HCEC 1CT (cell line): ENCODE measurements at regions not wholly inside any gene's neighbourhood (a gene's known extent, or its start where the extent isn't known, plus 50 kb on each side); places are given as distances from the start of the nearest gene placed in this dataset.
A peak's percentile ranks its signal among the peaks of the same experiment; 100 is the strongest.
"Not testable (repeated sequence)": the region's sequence is repeated elsewhere in the genome, so short reads cannot be mapped to it uniquely, and the experiment has no call there.

Source experiments
- DNase-seq: peaks from one replicate; pipeline ENCODE4 v3.0.0-alpha.2; 2017

DNA sequence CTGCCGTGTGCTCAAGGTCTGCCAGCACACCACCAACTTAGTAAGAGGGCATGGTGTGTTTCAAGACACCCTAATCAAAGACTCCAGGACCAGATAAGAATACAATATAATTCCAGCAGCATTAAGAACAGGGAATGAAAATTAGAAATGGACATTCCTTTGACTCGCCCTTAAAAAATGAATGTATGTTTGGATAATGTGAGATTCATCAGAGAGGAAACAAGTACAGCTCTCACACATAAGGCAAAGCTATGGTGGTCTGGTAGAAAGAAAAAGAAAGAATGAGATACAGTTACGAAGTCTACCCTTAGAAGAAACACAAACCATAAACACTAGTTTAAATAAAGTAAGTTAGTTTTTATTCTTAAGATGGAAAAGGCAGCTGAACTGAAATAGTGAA is 174.8 kb upstream of the ANK3 start:
- DNase-seq, result no peak

DNA sequence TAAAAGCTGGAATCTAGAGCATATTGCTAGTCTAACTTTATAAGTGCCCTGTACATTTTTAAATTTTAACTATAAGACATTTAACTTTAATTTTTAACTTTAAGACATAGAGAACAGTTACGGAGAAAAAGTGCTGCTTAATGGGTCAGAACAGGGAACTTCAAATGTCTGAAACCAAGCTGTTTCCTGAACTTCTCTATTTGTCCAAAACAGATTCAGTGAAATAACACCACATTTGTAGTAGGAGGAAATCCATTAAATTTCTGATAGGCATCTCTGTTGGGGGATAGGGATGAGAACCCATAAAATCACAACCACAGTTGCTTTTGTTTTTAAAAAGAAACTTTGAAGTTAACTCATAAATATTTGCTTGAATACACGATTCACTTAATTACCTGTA is 170.8 kb upstream of the ANK3 start:
- DNase-seq, result no peak

DNA sequence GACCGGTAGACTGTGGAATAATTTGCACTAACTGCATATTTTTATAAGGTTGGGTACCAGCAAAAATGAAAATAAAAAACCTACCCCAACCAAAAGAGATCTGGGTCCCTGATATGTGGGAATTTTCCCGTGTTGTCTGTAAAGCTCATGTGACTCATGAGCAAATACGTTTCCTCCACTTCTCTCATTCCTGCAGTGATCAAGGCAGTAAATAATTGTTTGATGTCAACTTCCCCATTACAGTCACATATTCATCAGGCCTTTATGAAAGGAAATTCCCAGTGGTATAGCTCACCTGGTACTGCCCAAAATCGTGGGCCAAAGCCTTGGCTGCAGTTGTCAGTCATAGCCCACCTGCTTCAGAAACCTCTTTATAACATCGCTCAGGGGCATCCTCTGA is 166.0 kb upstream of the ANK3 start:
- DNase-seq, result no peak

DNA sequence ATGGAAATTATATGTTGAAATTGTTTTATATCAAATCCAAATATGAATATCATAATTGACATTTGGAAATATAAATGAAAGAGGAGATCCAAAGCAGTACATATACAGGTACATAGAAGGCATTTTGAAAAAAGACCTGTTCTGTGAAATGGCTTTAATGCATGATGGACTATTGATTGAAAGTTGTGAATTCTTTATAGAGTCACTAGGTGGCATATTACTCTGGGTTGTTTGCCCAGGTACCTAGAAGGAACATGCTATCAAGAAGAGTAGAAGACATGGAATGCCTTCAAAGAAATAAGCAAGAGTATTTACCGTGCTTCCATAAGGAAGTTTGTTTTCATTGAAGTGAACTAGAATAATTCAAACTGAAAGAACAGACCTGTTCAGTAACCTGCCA is 160.0 kb upstream of the ANK3 start:
- DNase-seq, result peak; percentile 14

DNA sequence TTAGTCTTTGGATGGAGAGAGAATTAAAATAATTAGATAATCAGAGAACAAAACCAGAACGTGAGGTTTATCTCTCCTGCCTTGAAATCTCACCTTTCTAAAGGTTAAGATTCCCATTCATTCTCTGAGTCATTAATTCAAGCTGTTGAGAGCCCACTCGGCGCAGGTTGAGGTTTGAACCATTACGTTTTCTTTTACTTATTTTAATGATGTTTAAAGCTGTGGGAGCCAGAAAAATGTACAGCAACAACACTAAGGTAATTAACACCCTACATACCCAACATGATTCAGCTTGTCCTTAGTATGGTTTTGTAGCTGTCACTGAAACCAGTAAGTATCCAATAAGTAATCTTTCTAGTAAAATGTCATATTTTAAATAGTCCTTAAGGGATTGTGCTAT is 153.0 kb upstream of the ANK3 start:
- no peak for DNase-seq

DNA sequence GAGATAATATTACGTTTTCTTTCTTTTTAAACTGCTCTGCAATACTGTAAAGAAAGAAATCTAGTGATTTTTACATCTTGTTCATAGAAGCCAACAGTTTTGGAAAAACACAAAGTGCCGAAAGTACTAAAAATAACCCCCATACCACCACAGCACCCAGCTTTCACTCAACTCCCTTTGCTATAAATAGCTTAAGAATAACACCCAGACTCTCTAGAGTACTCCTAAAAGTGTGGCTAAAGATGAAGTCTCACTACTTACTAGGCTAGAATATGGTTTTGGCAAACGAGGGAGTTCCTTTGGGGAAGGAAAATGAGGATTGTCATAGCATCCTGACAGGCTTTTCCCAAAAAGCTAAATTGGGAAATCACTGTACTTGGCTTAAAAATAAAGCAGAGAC is 151.8 kb upstream of the ANK3 start:
- no peak for DNase-seq

DNA sequence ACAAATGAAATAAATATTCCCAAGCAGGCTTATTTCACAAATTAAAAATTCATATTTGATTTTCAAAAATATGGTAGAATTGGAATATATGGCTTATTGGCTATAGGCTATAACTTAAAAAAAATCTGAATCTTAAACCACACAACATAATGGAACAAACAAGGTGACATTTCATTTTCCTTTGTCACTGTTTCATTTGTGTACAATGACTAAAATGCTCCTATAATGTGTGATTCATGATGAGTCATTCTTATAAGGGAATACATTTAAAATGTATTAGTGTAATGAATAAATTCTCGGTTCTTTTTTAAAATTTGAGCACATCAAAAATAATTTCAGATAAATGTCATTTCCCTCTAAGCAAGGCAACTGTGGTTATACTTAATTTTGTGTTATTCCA is 148.0 kb upstream of the ANK3 start:
- DNase-seq, result no peak

DNA sequence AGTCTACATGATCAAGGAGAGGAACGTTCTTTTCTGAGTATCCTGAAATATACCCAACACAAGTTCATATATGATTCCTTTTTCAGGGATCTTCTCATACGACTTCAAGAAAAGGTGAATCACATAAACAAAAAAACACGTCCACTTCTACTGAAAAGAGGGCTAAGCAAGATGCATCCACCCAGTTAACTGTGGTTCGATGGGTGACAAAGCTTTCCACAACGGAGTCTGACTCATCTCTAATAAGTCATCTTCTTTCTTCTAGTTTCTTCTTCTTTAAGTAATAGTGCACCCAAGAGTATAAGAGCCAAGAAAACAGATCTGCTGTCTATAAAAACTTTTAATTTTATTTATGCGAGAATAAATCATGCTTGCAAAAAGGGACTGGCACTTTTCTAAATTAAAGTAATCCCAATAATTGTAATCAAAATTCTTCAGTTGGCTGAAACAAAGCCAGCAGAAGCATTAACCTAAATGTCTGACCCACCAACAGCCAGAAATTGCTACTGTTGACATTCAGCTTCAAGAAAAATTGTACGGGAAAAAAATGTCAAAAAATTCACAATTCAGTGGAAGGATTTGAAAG is 146.9 kb upstream of the ANK3 start:
- DNase-seq, result peak; percentile 9

DNA sequence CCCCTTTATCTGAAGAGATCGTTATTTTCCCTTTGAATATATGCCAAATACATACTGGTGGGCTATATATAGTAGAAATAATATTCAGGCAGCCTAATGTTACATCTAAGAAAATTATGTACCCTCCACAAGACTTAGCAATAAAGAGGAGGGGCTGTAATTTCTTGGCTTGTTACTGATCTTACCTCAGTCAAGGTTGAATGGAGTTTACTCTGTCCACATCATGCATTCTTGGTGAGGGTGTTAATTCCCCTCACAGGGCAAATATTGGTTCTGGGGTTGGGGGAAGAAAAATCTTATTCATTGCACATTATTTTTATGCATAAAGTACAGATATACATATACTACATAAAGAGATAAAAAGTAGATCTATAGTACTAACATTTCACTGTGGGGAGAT is 145.8 kb upstream of the ANK3 start:
- no peak for DNase-seq

DNA sequence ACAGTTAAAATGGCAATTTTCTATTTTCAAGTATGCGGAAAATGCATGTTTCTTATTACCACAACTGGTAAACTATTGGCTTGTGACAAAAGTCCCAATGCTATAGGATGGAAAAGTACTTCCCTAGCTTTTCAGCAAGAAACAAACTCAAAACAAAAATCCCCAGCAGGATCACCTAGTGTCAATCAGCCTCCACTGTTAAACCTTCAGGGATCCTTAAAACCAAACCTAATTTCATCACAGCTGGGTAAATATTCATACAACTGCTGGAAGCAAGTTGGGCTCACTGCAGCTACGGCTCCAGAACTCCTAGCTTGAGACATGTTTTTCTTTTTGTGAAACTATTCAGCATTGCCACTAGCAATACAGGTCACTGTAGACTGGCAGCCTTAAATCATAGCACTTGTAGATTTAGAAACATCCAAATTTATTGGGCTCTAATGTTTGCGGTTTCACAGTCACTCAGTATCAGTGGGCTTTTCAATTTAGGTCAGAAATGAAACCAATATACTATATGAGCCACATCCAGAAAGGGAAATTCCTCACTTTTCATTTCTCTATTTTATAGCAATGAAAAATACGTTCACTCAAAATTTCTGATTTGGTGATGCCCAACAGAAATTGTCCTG is 145.2 kb upstream of the ANK3 start:
- DNase-seq, result no peak

DNA sequence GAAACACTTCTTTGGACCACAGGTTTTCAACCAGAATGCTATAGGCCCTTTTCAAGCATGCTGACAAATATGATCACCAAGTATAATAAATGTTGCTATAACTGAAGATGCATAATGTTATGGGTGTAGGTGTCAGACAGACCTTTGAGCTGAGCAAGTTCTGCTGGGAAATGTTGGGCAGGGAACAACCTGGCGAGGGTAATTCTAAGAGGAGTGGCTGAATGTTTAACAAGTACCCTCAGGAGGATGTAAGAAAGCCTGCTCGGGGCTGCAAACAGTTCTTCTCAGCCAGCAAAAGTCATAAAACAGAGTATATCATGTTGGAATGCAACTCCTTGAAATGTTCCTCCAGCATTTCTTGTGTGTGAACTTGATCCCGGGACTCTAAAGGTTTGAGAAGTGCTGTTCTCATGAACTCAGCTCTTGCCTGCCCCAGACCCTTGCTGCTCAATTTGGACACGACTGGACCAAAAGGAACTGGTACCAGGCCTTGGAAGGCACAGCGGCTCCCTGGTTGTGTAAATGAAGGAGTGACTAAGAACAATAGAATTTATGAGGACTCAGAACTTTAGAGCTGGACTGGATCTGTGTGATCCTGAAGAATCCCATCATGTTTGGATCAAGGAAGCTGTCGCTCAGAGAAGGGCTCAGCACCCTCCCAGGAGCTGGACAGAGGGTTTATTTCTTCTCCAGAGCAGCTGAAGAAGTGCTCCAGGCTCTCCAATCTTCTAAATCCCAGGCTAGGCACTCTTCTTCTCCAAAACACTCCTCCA is 143.2 kb upstream of the ANK3 start:
- DNase-seq, result no peak

DNA sequence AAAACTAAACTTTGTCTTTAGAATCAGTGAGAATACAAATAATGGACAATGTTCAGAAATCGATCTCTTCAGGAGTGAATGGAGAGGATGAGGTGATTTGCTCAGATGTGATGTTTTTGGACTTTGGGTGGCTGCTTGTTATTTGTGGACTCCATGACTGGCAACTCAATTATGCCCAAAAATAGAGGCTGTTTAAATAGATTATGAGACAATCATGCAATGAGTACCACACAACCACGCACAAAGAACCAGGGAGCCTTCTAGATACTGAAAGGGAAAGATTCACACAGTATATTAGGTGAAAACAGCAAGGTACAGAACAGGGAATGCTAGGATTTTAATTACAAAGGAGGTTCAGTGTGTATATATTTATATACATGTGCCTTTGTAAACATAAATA is 141.3 kb upstream of the ANK3 start:
- DNase-seq, result no peak

DNA sequence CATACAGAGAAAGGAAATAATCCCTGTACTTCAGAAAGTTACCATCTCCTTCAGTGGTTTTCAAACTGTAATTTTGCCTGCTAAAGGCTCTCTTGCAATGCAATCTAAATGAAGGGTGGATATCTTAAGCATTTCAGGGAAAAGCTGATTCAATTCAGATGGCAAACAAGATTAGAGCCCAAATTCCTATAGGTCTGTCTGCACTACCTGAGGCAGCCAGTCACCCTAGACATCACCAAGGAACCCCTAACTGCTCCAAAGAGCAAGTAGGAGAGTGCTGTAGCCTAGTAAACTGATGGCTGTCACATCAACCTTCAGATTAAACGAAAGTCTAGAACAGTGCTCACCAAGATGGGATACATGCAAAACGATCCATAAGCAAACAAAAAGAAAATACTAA is 138.0 kb upstream of the ANK3 start:
- DNase-seq, result no peak

DNA sequence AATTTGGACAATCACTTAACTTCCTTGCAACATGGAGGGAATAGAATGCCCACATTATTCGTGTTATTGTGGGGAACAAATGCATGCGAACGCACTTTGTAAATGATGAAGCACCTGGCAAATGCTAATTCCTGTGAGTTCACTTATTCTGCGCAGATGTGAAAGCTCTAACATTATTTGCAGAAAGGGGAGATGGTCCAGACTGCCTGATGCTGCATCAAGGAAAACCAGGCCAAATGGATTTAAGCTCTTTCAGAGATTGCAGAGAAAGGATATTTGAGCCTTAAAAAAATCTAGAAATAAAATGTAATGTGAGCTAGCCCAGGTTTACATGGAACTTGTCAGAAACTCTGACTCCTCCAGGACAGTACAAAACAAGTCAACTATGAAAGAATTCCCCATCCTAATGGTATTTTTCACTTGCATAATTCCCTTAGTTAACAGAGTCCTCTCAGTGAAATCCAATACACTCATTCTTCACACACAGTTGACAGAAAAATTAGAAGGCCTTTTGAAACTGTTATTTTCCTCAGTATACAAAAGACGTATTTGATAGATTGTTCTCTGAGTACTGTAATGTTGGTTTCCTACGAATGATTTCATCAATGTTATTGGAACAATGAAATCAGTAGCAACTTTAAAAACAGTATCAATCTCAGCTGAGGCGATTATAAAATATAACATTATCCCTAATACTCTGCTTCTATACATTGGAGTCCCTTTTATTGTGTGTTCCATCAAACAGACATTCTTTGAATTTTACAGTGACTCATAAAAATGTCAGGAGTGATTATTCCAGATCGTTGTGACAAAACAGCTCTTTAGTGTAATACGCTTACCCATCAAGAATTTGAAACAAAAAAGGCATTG is 136.3 kb upstream of the ANK3 start:
- DNase-seq, result no peak

DNA sequence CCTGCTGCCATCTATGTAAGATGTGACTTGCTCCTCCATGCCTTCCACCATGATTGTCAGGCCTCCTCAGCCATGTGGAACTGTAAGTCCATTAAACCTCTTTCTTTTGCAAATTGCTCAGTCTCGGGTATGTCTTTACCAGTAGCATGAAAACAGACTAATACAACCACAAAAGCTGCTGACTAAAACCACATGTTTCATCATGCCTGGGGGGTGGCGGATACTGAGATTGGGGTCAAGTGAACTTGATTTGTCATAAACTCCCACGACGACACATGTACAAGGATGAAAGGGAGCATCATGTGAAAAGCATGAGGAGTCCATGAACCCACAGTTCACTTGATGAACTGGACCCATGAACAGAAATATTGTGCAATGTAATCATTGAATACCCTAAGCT is 134.9 kb upstream of the ANK3 start:
- DNase-seq, result peak; percentile 11

DNA sequence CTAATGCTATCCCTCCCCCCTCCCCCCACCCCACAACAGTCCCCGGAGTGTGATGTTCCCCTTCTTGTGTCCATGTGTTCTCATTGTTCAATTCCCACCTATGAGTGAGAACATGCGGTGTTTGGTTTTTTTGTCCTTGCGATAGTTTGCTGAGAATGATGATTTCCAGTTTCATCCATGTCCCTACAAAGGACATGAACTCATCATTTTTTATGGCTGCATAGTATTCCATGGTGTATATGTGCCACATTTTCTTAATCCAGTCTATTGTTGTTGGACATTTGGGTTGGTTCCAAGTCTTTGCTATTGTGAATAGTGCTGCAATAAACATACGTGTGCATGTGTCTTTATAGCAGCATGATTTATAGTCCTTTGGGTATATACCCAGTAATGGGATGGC is 133.7 kb upstream of the ANK3 start:
- not testable (repeated sequence) for DNase-seq

DNA sequence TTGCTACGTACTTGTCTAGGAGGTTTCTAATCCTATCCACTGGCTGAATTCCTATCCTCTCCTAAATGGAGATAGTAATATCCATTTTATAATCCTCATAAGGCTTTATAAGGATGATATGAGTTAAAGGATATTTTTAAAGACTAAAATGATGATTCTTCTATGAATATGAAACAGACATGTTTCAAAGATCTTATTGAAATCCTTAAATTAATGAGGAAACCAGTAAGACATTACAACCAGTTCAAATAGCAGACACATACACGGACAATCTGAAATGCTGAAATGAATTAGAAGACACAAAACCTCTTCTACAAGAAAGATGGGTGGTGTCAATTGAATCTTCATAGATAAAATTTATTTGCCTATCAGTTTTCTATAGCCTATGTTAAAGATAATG is 132.9 kb upstream of the ANK3 start:
- no peak for DNase-seq

DNA sequence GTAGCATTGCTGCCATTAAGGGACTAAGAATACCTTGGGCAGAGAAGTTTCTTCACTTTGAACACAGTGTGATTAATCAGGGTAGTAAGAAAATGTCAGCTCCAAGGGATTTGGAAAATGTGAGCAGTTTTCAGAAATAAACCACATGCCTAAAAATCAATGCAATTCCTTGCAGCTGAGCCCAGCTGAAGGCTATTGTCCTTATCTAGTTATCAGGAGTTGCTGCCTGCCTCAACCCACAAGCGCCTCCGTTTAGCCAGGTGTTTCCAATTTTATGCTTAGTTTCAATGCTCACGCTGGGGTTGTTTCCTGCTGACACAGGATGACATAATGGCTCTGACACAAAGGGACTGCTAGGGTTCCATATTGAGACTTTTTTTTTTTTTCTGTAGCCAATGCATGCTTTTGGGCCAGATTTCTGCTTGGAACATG is 132.3 kb upstream of the ANK3 start:
- DNase-seq, result no peak

DNA sequence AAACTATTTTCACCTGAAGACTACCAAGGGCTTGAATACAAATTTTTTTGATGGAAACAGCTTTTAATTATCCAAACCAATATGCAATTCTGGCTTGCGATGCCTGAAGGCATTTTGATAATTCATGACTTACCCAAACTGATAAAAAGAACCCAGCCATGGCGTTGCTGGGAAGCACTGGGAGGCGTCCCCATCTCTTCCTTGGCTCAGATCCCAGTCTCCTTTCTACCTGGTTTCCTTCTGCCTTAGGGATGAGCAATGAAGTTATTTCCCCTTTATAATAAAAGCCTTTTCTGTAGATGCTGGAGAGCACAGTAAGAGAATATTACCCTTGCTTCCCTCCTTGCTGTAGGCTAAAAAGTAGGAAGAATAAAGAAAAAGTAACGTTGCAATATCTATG is 129.1 kb upstream of the ANK3 start:
- no peak for DNase-seq

DNA sequence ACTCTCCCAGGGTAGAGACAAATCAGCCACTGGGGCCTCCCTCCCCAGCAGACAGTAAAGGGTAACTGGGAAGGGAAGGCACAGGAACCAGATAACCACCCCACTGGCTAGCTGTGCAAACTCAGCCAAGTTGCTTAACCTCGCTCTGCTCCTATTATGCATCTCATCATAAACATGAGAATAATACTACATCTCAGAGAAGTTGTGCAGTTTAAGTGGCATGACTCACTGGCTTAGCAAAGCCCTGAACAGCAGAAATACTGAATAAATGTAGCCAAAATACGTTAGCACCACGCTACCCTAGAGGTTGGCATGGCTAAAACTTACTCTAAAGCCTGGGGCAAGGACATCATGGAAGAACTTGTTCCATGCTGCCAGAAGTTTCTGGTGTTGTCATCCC is 128.1 kb upstream of the ANK3 start:
- DNase-seq, result no peak

DNA sequence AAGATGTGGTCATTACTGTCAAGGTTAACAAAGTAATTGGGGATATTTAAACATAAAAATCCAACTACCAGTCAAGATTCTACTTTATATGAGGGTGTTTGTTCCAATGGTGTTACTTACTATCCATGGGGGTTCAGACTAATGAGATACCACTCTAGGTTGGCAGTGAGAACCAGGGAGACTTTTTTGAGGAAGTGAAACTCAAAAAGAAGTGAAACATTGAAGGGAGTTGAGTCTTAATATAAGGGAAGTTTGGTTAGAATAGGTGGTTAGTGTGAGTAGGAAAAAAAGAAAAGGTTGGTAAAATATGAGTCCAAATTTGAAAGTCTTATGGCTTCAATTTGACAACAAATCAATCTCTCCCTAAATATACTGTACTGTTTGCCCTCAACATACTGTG is 123.6 kb upstream of the ANK3 start:
- no peak for DNase-seq

DNA sequence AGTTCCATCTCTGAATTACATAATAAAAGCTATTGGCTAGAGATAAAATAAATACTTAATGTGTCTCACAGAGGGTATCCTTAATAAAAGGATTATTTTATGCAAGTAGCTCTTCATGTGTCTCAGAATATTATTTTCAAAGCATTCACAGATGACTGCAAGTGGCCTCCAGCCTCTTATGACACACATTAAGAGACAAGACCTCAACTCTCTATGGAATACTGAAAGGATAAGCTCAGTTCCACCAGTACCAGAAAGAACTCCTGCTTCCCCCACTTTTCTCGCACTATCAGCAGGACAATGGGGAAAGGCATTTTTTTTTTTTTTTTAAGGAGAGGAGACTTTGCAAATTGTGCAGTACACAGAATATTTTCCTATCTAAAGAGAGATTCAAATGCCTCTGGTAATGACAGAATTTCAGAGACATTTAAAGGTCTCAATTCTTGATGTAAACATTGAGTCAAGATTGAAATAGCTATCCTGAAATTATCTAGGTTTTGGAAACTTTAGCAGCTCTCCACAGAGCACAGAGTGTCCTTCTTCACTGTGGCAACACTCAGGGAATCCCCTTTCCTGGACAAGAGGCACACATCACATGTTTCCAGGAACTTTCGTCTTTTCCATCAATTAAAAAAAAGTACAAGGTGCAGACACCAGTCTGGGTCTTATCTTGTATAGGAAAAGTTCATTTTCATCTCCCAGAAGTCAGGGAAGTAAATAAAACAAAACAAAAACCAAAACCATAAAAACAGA is 122.0 kb upstream of the ANK3 start:
- DNase-seq, result no peak

DNA sequence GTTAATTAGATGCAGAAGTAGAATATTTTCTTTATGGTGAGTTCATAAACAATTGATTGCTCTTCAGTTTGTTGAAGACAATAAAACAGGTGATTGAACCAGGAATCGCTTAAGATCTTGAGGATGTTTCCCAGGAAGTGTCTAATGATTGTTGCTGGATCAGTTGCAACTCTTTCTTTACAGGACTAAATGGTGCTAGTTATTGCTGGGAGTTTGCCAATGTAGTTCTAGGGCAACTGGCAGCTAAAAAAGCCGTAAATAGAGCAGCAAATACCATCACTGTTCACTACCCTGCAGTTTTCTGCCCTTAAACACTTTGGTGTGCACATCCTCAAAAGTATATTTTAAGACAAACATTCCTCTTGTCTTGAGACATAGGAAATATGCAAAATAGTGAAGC is 119.2 kb upstream of the ANK3 start:
- DNase-seq, result no peak
